HepG2 (cell line): ENCODE measurements at regions not wholly inside any gene's neighbourhood (a gene's known extent, or its start where the extent isn't known, plus 50 kb on each side); places are given as distances from the start of the nearest gene placed in this dataset.

ENCODE experiments used
- EED ChIP-seq: sonication (generic); formaldehyde crosslinking; IDR thresholded peaks from 2 replicates; pipeline ENCODE4 v1.5.0; 2020; ENCODE audit warnings: mild to moderate bottlenecking, missing genetic modification reagents
- ELF3 ChIP-seq: IDR thresholded peaks from 2 replicates; pipeline ENCODE4 v1.6.1; 2016; ENCODE audit warnings: missing genetic modification reagents, missing compliant biosample characterization
- ERF ChIP-seq: IDR thresholded peaks from 2 replicates; pipeline ENCODE4 v1.6.1; 2018; ENCODE audit warnings: missing biosample characterization, missing genetic modification reagents
- HMG20B ChIP-seq: conservative IDR thresholded peaks from 2 replicates; pipeline ENCODE4 v1.6.1; 2016; ENCODE audit warnings: missing genetic modification reagents, missing compliant biosample characterization
- MTF1 ChIP-seq: sonication (generic); formaldehyde crosslinking; IDR thresholded peaks from 2 replicates; pipeline ENCODE4 v1.5.0; 2020; ENCODE audit warnings: missing genetic modification reagents
- PPARG ChIP-seq: conservative IDR thresholded peaks from 2 replicates; pipeline ENCODE4 v1.6.1; 2016; ENCODE audit warnings: missing biosample characterization, missing genetic modification reagents
- XBP1 ChIP-seq: sonication (generic); formaldehyde crosslinking; IDR thresholded peaks from 2 replicates; pipeline ENCODE4 v1.5.0; 2020; ENCODE audit warnings: missing genetic modification reagents
- ZNF225 ChIP-seq: sonication (generic); formaldehyde crosslinking; IDR thresholded peaks from 2 replicates; pipeline ENCODE4 v1.4.0; 2020; ENCODE audit warnings: mild to moderate bottlenecking, missing genetic modification reagents
- ZNF570 ChIP-seq: sonication (generic); formaldehyde crosslinking; IDR thresholded peaks from 2 replicates; pipeline ENCODE4 v1.4.0; 2020; ENCODE audit warnings: mild to moderate bottlenecking, missing genetic modification reagents, borderline replicate concordance
- TF ChIP-seq, protein P1 (sequence below): sonication (generic); formaldehyde crosslinking; IDR thresholded peaks from 2 replicates; pipeline ENCODE4 v1.4.0; 2020; ENCODE audit warnings: missing genetic modification reagents
- TF ChIP-seq, protein P2 (sequence below): sonication (generic); formaldehyde crosslinking; IDR thresholded peaks from 2 replicates; pipeline ENCODE4 v1.8.0; 2022; ENCODE audit warnings: mild to moderate bottlenecking, missing genetic modification reagents, moderate library complexity

DNA sequence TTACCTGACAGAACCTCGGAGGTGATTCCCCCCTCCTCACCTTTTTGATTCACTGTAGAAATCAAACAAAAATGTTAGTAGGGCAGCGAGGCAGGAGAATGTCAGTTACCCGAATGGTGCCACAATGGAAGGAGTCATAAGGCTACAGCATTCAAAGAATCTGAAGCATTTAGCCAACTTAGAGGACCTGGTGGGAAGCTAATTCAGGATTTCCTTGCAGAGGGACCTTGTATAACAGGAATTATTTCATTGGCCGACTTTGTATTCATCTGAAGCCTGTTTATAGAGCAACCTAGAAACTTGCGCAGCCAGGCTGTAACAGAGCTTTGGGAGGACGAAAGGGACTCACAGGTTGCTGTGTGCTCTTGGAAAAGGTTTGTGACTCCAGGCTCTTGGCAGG, 129.1 kb upstream of the MMADHC start (continued):
- TF ChIP-seq, protein P1, sequence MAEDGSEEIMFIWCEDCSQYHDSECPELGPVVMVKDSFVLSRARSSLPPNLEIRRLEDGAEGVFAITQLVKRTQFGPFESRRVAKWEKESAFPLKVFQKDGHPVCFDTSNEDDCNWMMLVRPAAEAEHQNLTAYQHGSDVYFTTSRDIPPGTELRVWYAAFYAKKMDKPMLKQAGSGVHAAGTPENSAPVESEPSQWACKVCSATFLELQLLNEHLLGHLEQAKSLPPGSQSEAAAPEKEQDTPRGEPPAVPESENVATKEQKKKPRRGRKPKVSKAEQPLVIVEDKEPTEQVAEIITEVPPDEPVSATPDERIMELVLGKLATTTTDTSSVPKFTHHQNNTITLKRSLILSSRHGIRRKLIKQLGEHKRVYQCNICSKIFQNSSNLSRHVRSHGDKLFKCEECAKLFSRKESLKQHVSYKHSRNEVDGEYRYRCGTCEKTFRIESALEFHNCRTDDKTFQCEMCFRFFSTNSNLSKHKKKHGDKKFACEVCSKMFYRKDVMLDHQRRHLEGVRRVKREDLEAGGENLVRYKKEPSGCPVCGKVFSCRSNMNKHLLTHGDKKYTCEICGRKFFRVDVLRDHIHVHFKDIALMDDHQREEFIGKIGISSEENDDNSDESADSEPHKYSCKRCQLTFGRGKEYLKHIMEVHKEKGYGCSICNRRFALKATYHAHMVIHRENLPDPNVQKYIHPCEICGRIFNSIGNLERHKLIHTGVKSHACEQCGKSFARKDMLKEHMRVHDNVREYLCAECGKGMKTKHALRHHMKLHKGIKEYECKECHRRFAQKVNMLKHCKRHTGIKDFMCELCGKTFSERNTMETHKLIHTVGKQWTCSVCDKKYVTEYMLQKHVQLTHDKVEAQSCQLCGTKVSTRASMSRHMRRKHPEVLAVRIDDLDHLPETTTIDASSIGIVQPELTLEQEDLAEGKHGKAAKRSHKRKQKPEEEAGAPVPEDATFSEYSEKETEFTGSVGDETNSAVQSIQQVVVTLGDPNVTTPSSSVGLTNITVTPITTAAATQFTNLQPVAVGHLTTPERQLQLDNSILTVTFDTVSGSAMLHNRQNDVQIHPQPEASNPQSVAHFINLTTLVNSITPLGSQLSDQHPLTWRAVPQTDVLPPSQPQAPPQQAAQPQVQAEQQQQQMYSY: no peak
- TF ChIP-seq ERF (CRISPR knock-in tag) (no peak), ZNF570 (CRISPR knock-in tag) (no peak), XBP1 (CRISPR knock-in tag) (no peak), EED (CRISPR knock-in tag) (no peak), ELF3 (CRISPR knock-in tag) (no peak), ZNF225 (no peak), MTF1 (CRISPR knock-in tag) (no peak), PPARG (CRISPR knock-in tag) (no peak), HMG20B (CRISPR knock-in tag) (no peak)
- TF ChIP-seq, protein P2, sequence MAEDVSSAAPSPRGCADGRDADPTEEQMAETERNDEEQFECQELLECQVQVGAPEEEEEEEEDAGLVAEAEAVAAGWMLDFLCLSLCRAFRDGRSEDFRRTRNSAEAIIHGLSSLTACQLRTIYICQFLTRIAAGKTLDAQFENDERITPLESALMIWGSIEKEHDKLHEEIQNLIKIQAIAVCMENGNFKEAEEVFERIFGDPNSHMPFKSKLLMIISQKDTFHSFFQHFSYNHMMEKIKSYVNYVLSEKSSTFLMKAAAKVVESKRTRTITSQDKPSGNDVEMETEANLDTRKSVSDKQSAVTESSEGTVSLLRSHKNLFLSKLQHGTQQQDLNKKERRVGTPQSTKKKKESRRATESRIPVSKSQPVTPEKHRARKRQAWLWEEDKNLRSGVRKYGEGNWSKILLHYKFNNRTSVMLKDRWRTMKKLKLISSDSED (CRISPR knock-in tag): no peak
- TF ChIP-seq, all 625 proteins: peak for 0
